Activated B cell treated with CpG ODN at 0.5 μM for 24 hours (primary cell): ENCODE measurements at regions not wholly inside any gene's neighbourhood (a gene's known extent, or its start where the extent isn't known, plus 50 kb on each side); places are given as distances from the start of the nearest gene placed in this dataset.
"Not testable (repeated sequence)": the region's sequence is repeated elsewhere in the genome, so short reads cannot be mapped to it uniquely, and the experiment has no call there.

ENCODE experiments used
- ATAC-seq: fragments of 200-7000 bp; cut with Tn5 transposase; one replicate; pipeline ENCODE4 v1.10.0; 2021; ENCODE audit warnings: low read depth, mild to moderate bottlenecking, moderate library complexity
- CTCF ChIA-PET: fragments of 350-600 bp; sonication (Branson Sonifier 250); formaldehyde crosslinking; loops from one replicate; lab custom pipeline; 2021; ENCODE audit warnings: antibody characterized with exemption; lab: Charles Lee
- POLR2A ChIA-PET: fragments of 350-600 bp; sonication (Branson Sonifier 250); formaldehyde crosslinking; loops from one replicate; lab custom pipeline; 2021; ENCODE audit warnings: antibody characterized with exemption; lab: Charles Lee
- DNase-seq: peaks from one replicate; pipeline ENCODE4 v3.0.0; 2022
- H3K27ac Mint-ChIP-seq: one replicate; pipeline ENCODE4 v1.8.0; 2020; ENCODE audit warnings: mixed read lengths
- H3K27me3 Mint-ChIP-seq: one replicate; pipeline ENCODE4 v1.8.0; 2021; ENCODE audit warnings: mixed read lengths
- H3K36me3 Mint-ChIP-seq: one replicate; pipeline ENCODE4 v1.8.0; 2021; ENCODE audit warnings: low read depth, mixed read lengths
- H3K4me1 Mint-ChIP-seq: one replicate; pipeline ENCODE4 v1.8.0; 2021; ENCODE audit warnings: mixed read lengths
- H3K4me3 Mint-ChIP-seq: one replicate; pipeline ENCODE4 v1.8.0; 2020; ENCODE audit warnings: mild to moderate bottlenecking, mixed read lengths
- H3K9me3 Mint-ChIP-seq: one replicate; pipeline ENCODE4 v1.8.0; 2020; ENCODE audit warnings: mixed read lengths
- CTCF ChIP-seq: fragments of 200-600 bp; IDR thresholded peaks from one replicate; pipeline ENCODE4 v1.8.0; 2022; ENCODE audit warnings: antibody characterized with exemption, mild to moderate bottlenecking
- intact Hi-C: fragments of 100-400 bp; cut with micrococcal nuclease; formaldehyde crosslinking; loops from one replicate; pipeline ENCODE4 v1.15.1; 2024

DNA sequence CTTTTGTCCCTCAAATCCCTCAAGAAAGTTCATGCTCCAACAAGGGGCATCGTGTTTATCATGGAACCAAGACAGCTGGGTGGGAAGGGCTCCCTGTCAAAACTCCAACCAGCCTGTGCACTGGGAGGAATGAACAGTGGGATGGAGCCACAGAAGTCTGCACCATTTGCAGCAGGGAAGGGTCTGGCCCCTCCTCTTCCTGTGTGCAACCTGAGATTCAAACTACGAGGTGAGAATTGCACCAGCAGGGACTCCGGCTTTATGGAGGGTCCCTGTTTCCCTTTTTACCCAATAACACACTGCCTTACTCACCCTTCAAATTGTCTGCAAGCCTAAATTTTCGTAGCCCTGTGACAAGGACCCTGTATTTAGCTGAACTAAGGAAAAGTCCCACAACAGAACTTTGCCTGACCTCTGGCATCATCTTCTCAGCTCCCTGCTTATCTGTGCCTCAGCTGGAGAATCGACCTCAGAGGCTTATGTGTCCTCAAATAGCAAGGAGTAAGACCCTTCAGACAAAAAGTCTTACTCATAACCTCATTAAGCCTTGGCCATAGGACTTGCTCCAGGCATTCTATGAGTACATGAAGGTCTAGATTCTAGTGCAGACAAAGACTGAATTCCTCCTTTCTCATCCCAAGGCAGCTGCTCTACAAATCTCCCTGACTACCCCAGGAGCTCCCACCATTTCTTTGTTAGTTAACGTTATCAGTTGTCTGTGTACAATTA, 178.3 kb upstream of the SERPINE2 start:
- ChIA-PET CTCF (no interaction called here), POLR2A (no interaction called here)
- no peaks in the 10 kb centered on the region for H3K36me3 Mint-ChIP-seq
- H3K27ac Mint-ChIP-seq, result no peak overlapping the region
- no peak for TF ChIP-seq CTCF
- no peak overlapping the region for H3K4me3 Mint-ChIP-seq
- no peaks in the 10 kb centered on the region for H3K9me3 Mint-ChIP-seq
- H3K4me1 Mint-ChIP-seq, result no peaks in the 10 kb centered on the region
- intact Hi-C loops, result no loop called here
- peaks cover 8% of the 10 kb centered on the region for H3K27me3 Mint-ChIP-seq
- ATAC-seq, result no peak
- no peak for DNase-seq

- H3K27me3 Mint-ChIP-seq, ATAC-seq, H3K9me3 Mint-ChIP-seq, H3K27ac Mint-ChIP-seq, H3K36me3 Mint-ChIP-seq, DNase-seq, H3K4me3 Mint-ChIP-seq, H3K4me1 Mint-ChIP-seq, intact Hi-C loops, CTCF ChIA-PET, POLR2A ChIA-PET: not testable (repeated sequence)
Observed at GRCh38 chr2:224215611-224216010, 176.5 kb upstream of the SERPINE2 start.

DNA sequence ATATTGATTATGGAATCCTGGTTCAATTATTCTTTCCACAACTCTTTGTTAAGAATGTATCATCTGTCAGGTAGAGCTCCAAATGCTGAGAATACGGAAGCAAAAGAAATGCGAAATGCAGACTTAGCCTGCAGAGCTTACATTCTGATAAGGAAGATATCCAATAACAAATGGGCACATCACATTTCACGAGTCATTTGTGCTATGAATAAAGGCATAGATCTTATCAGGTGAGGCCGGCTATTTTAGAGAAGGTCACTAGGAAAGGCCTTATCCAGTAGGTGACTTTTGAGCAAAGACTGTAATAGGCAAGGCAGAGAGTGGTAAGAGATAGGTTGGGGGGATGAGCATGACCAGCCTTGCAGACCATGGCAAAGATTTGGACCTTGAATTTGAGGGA, 174.3 kb upstream of the SERPINE2 start:
- ChIA-PET POLR2A (no interaction called here), CTCF (no interaction called here)
- no peak for DNase-seq
- no peak for TF ChIP-seq CTCF
- Mint-ChIP-seq H3K4me1 (no peaks in the 10 kb centered on the region), H3K27ac (no peak overlapping the region), H3K36me3 (no peaks in the 10 kb centered on the region), H3K27me3 (peaks cover 6% of the 10 kb centered on the region), H3K4me3 (no peak overlapping the region), H3K9me3 (no peaks in the 10 kb centered on the region)
- intact Hi-C loops, result no loop called here
- no peak for ATAC-seq

DNA sequence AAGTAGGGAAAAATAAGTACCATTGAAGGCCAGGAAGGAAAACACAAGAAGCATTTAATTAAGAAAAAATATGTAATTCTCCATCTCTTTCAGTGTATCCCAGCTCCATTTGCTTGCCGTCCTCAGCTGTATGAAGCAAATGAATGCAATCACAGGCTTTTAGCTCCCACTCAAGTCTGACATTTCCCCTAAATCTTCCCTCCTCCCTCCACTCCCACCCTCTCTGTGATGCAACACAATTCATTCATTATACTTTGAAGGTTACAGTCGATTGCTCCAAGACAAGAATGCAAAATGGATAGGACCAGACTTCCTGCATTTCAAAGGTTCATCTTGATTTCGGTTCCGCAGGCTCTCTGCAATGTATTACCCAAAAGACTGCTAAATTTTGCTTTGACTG, 172.7 kb upstream of the SERPINE2 start:
- ChIA-PET POLR2A (no interaction called here), CTCF (no interaction called here)
- TF ChIP-seq CTCF, result no peak
- intact Hi-C loops, result no loop called here
- Mint-ChIP-seq H3K4me3 (no peak overlapping the region), H3K4me1 (no peaks in the 10 kb centered on the region), H3K27me3 (peaks cover 7% of the 10 kb centered on the region), H3K27ac (no peak overlapping the region), H3K36me3 (no peaks in the 10 kb centered on the region), H3K9me3 (no peaks in the 10 kb centered on the region)
- no peak for ATAC-seq
- DNase-seq, result no peak

- no peak for TF ChIP-seq CTCF
- H3K27me3 Mint-ChIP-seq, result peaks cover 8% of the 10 kb centered on the region
- CTCF ChIA-PET, result no interaction called here
- H3K36me3 Mint-ChIP-seq, result no peaks in the 10 kb centered on the region
- no peak overlapping the region for H3K27ac Mint-ChIP-seq
- no peaks in the 10 kb centered on the region for H3K9me3 Mint-ChIP-seq
- H3K4me3 Mint-ChIP-seq, result no peak overlapping the region
- intact Hi-C loops, result no loop called here
- DNase-seq (no peak), ATAC-seq (no peak)
- H3K4me1 Mint-ChIP-seq, result no peaks in the 10 kb centered on the region
- POLR2A ChIA-PET, result no interaction called here
Observed at GRCh38 chr2:224211181-224211480, 172.0 kb upstream of the SERPINE2 start.
